Stomach (tissue), 4 donors: ENCODE measurements at regions not wholly inside any gene's neighbourhood (a gene's known extent, or its start where the extent isn't known, plus 50 kb on each side); places are given as distances from the start of the nearest gene placed in this dataset.

ENCODE experiments used
- POLR2A ChIP-seq, 4 donors: fragments of 450-650 bp; IDR thresholded peaks; one replicate each; pipeline ENCODE4 v1.6.1; 2016; ENCODE audit warnings: antibody characterized with exemption in 4 of 4, control low read depth in 2 of 4, mild to moderate bottlenecking in 1 of 4, moderate library complexity in 1 of 4
- POLR2AphosphoS5 ChIP-seq, 3 donors: sonication (generic); formaldehyde crosslinking; IDR thresholded peaks; one replicate each; pipeline ENCODE4 v1.6.1; 2016; ENCODE audit warnings: antibody characterized with exemption in 3 of 3
- TF ChIP-seq, protein P1 (sequence below), 7 experiments: fragments of 450-650 bp in 4 of 7; fragments of 200-600 bp in 3 of 7; sonication (generic) in 3 of 7; IDR thresholded peaks; one replicate each; pipeline ENCODE4 v1.5.1; 2016 to 2019; ENCODE audit warnings: antibody characterized with exemption in 7 of 7, control low read depth in 2 of 7, mild to moderate bottlenecking in 1 of 7

DNA sequence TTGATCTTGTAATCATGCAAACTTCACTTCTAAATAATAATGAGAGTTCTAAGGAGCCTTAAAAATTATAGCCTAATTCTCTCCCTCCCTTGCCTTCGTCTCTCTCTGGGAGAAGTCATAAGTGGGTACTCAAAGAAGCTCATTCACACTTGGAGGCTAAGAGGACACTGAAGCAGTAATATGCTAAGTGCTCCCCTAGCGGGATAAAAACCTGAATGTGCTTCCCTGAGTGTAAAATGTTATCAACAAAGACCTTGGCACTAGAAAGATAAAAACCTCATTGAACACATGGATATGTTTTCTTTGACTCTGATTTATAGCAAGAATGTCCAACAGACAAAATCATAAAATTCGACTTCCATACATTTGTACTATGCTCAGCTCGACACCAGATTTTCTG, 337.9 kb upstream of the NOVA1 start:
- TF ChIP-seq, protein P1, sequence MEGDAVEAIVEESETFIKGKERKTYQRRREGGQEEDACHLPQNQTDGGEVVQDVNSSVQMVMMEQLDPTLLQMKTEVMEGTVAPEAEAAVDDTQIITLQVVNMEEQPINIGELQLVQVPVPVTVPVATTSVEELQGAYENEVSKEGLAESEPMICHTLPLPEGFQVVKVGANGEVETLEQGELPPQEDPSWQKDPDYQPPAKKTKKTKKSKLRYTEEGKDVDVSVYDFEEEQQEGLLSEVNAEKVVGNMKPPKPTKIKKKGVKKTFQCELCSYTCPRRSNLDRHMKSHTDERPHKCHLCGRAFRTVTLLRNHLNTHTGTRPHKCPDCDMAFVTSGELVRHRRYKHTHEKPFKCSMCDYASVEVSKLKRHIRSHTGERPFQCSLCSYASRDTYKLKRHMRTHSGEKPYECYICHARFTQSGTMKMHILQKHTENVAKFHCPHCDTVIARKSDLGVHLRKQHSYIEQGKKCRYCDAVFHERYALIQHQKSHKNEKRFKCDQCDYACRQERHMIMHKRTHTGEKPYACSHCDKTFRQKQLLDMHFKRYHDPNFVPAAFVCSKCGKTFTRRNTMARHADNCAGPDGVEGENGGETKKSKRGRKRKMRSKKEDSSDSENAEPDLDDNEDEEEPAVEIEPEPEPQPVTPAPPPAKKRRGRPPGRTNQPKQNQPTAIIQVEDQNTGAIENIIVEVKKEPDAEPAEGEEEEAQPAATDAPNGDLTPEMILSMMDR (IDR thresholded peaks at IDR 0.05) = no peak
- no peak for TF ChIP-seq POLR2A (IDR thresholded peaks at IDR 0.05)
- no peak for TF ChIP-seq POLR2AphosphoS5 (IDR thresholded peaks at IDR 0.05)
